Lung (tissue), 11 donors: ENCODE measurements at regions not wholly inside any gene's neighbourhood (a gene's known extent, or its start where the extent isn't known, plus 50 kb on each side); places are given as distances from the start of the nearest gene placed in this dataset.

Experiments used
- ATAC-seq: fragments of 200-7000 bp; cut with Tn5 transposase; one replicate; pipeline ENCODE4 v1.9.1; 2020; ENCODE audit warnings: moderate number of reproducible peaks; ENCODE audit not compliant: insufficient read depth, low FRiP score
- DNase-seq, 3 donors: peaks; one replicate each; pipeline ENCODE4 v3.0.0-alpha.2; 2013 to 2017
- H3K27ac ChIP-seq, 2 donors: one replicate each; pipeline ENCODE4 v1.5.1; 2013; ENCODE audit warnings: mild to moderate bottlenecking in 2 of 2, moderate library complexity in 2 of 2, control low read depth in 1 of 2, inconsistent platforms in 1 of 2, low read depth in 1 of 2, low read length in 1 of 2
- H3K27me3 ChIP-seq, 3 donors: one replicate each; pipeline ENCODE4 v1.5.1; 2013; ENCODE audit warnings: low read length in 2 of 3; ENCODE audit not compliant: control insufficient read depth in 3 of 3, insufficient read depth in 3 of 3
- H3K36me3 ChIP-seq, 4 donors: one replicate each; pipeline ENCODE4 v1.5.1; 2013; ENCODE audit warnings: low read length in 4 of 4, mild to moderate bottlenecking in 1 of 4, moderate library complexity in 1 of 4; ENCODE audit not compliant: control insufficient read depth in 4 of 4, insufficient read depth in 4 of 4
- H3K4me1 ChIP-seq, 5 donors: one replicate each; pipeline ENCODE4 v1.5.1; 2013; ENCODE audit warnings: low read length in 5 of 5, mild to moderate bottlenecking in 2 of 5, moderate library complexity in 1 of 5; ENCODE audit not compliant: control insufficient read depth in 5 of 5, insufficient read depth in 5 of 5
- H3K4me3 ChIP-seq: one replicate; pipeline ENCODE4 v1.5.1; 2013; ENCODE audit warnings: mild to moderate bottlenecking, control low read depth, moderate library complexity
- H3K9ac ChIP-seq, 2 donors: one replicate each; pipeline ENCODE4 v1.5.1; 2013; ENCODE audit warnings: low read length in 2 of 2, control low read depth in 1 of 2; ENCODE audit not compliant: insufficient read depth in 1 of 2
- H3K9me3 ChIP-seq, 4 donors: one replicate each; pipeline ENCODE4 v1.5.1; 2013; ENCODE audit warnings: low read length in 3 of 4, mild to moderate bottlenecking in 1 of 4, moderate library complexity in 1 of 4; ENCODE audit not compliant: control insufficient read depth in 4 of 4, insufficient read depth in 3 of 4
- WGBS, 2 donors: extraction: QIAGEN DNeasy Blood & Tissue Kit; methylation state at CpG; one replicate each; pipeline ENCODE4 v1.1.7; 2013; 5-methylcytosine and 5-hydroxymethylcytosine counted together
- TF ChIP-seq, protein P1 (sequence below): IDR thresholded peaks from 2 replicates; pipeline ENCODE4 v1.5.1; 2012; ENCODE audit warnings: mild to moderate bottlenecking; ENCODE audit errors: control extremely low read depth, extremely low read depth
- donor health status: control.
- donor health status: control.
- donor health status: Bipolar disorder and iron deficiency.
- donor health status: healthy.
- donor health status: DM: yes; HTN: yes; CAD: no.

DNA sequence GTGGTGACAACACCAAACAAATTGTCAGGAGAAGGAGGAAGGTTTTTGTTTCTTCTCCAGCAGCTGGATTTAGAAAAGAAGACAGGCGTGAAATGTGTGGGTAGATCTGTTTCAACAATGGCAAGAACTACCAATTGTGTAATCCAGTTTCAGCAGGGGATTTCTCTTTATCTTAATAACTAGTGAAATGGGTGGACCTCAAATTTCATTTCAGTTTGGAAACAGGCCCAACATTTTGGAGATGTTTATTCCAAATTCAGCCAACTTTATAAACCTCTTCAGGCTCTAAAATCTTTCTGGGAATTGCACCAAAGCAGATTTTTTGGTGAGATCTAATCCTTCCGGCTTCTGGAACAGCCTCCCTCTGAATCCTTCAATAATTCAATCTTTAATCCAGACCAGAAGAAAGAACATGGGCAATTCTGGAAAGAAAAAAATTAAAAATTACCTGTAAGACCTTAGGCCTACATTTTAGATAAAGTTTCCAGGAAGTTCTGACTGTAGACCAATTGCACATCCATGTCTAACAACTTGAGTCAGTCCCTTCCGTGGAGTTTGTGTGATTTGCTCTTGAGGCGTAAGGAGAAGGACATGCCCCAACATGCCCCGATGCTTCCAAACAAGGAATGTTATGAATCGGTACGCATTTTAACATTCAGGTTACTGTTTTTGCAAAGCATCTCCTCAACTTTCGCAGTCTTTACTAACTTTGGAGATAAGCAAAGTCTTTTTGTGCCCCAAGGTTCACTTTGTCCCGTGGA is 423.6 kb downstream of the IRX1 start:
- DNase-seq (peak in 1 of 3 donors; percentile 19), ATAC-seq (no peak)
- Histone ChIP-seq H3K4me3 (no peak overlapping the region), H3K36me3 (no peaks in the 10 kb centered on the region), H3K9ac (no peak overlapping the region), H3K27ac (no peak overlapping the region), H3K27me3 (no peaks in the 10 kb centered on the region), H3K4me1 (peaks cover 0 to 6% (median 0%) of the 10 kb centered on the region in 5 donors), H3K9me3 (peaks cover 0 to 3% (median 0%) of the 10 kb centered on the region in 4 donors)
- TF ChIP-seq, protein P1, sequence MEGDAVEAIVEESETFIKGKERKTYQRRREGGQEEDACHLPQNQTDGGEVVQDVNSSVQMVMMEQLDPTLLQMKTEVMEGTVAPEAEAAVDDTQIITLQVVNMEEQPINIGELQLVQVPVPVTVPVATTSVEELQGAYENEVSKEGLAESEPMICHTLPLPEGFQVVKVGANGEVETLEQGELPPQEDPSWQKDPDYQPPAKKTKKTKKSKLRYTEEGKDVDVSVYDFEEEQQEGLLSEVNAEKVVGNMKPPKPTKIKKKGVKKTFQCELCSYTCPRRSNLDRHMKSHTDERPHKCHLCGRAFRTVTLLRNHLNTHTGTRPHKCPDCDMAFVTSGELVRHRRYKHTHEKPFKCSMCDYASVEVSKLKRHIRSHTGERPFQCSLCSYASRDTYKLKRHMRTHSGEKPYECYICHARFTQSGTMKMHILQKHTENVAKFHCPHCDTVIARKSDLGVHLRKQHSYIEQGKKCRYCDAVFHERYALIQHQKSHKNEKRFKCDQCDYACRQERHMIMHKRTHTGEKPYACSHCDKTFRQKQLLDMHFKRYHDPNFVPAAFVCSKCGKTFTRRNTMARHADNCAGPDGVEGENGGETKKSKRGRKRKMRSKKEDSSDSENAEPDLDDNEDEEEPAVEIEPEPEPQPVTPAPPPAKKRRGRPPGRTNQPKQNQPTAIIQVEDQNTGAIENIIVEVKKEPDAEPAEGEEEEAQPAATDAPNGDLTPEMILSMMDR = no peak
- WGBS, 2 donors = 70 to 79% methylated on average over 9 of the region's 9 CpGs

DNA sequence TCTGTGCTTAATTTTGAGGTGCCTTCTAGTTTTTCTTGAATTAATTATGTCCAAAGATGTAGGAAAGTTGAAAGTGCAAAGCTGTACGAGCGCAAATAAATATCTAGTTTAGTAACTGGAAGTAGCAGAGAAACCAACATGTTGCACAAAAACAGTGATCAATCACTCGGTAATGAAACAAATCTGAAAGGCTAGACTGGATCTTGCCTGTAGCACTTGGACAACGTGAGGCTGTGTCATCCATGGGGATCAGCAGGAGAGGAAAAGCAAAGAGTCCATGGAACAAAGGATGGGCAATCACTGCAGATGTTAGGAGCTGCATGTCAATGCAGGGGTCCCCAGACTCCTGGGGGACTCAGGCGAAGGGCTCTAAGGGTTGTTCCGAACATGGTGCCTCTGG is 424.2 kb downstream of the IRX1 start:
- ATAC-seq (no peak), DNase-seq (no peak)
- TF ChIP-seq, protein P1 = no peak
- no peaks in the 10 kb centered on the region for H3K27me3 ChIP-seq
- no peaks in the 10 kb centered on the region for H3K36me3 ChIP-seq
- H3K9ac ChIP-seq = no peak overlapping the region
- no peak overlapping the region for H3K4me3 ChIP-seq
- H3K4me1 ChIP-seq = peaks cover 0 to 6% (median 0%) of the 10 kb centered on the region in 5 donors
- 84 to 88% methylated on average over 6 of the region's 6 CpGs for WGBS, 2 donors
- H3K27ac ChIP-seq = no peak overlapping the region
- H3K9me3 ChIP-seq = peaks cover 0 to 3% (median 0%) of the 10 kb centered on the region in 4 donors

DNA sequence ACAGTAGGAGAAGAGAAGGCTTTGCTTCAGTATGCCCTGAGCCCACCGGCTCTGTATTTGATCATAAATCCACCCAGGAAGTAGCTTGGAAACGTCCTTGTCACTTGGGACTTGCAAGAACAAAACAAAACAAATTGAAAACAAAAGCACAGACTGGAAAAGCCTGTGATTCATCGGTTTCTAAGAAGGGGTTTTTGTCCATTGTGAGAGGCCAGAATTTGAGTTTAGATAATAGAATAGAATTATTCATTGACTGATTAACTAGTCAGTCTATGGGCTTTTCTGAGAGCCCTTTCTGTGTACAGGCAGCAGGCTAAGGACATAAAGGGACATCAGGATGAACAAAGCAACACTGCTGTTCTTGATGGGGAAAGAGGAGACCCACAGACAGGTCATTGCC is 424.8 kb downstream of the IRX1 start:
- TF ChIP-seq, protein P1 = no peak
- no peaks in the 10 kb centered on the region for H3K27me3 ChIP-seq
- ATAC-seq (no peak), DNase-seq (no peak)
- H3K9ac ChIP-seq = no peak overlapping the region
- H3K4me1 ChIP-seq = peaks cover 0 to 6% (median 0%) of the 10 kb centered on the region in 5 donors
- no peak overlapping the region for H3K27ac ChIP-seq
- no peak overlapping the region for H3K4me3 ChIP-seq
- H3K36me3 ChIP-seq = no peaks in the 10 kb centered on the region
- H3K9me3 ChIP-seq = peaks cover 0 to 3% (median 0%) of the 10 kb centered on the region in 4 donors
- 40 to 43% methylated on average over 3 of the region's 3 CpGs for WGBS, 2 donors
